ENCODE measurements at regions not wholly inside any gene's neighbourhood (a gene's known extent, or its start where the extent isn't known, plus 50 kb on each side); places are given as distances from the start of the nearest gene placed in this dataset.
"Not testable (repeated sequence)": the region's sequence is repeated elsewhere in the genome, so short reads cannot be mapped to it uniquely, and the experiment has no call there.

DNA sequence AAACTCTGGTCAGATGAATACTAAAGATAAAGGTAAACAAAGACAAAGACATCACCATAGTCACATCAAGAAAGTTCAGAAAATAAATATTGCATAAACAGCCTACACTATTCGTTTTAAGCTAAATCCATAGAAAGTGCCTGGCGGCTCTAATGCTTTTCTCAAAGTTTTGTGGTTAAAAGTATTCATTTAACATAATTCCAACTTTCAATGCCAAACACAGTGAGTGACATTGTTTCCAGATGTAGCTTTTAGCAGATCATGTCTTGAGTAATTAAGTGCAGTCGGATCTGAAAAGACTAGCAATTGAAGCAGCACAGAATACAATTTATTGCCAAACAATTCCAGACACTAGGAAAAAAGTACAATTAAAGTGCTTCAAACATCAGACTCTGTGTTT, 287.1 kb upstream of the ADGRL3 start:
- DNase-seq, result peak; percentile 60

DNA sequence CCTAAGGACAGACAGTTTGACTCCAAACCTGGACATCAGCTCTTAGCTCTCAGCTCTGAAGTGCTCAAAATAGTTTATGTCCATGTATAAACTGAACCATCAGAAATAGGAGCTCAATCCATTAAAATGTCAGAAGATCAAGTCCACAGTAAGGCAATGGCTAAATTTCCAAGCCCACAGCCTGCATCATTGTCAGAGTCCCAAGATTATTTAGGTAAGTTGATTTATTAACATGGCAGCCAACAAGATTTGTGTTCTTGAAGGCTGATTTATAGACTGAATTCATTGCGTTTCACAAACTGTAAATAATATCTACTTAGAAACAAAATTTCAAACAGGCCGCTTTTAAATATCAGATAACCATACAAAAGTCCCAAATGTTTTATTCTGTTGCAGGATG, 286.5 kb upstream of the ADGRL3 start:
- no peak for DNase-seq

- DNase-seq, result not testable (repeated sequence)
Measured at GRCh38 chr4:60921735-60922134, 278.4 kb upstream of the ADGRL3 start.

- DNase-seq, result no peak
Measured at GRCh38 chr4:60923075-60923474, 277.1 kb upstream of the ADGRL3 start.

DNA sequence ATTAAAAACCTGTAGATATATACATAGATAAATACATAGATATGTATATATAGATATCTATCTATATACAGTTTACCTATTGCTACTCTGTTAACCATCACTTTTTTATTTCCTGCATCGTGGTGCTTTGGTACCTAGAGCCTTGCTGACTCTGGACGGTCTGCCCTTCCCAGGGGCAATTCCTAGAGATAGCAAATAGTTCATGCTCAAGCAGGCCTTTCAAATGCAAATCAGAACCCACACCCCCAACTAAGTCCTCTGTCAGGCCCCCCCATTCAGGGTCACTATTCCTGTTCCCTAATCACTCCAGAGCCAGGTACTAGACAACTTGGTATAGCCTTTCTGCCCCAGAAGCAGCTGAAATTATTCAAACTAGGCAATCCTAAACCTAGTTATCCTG, 273.5 kb upstream of the ADGRL3 start:
- no peak for DNase-seq

DNA sequence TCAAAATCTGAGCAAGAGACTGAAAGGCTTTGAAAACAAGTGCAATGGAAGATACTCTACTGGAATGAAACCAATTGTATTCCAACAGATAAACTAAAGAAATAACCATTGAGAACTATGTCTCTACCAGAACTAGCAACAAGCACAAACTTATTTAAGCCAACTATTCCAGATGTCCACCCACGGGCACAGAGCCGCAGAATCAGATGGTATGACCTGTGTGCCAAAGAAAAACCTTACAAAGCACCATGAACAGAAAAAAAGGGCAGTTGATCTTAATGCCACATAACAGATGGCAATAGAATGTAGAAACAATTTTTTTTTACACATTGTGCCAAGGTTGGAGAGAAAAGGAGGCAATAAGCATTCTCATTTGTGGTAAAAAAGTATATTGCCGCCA, 269.3 kb upstream of the ADGRL3 start:
- no peak for DNase-seq

GRCh38 chr4:60934566-60935295, 265.4 kb upstream of the ADGRL3 start:
- peak; percentile 4 for DNase-seq

- no peak for DNase-seq
Measured at GRCh38 chr4:60938181-60938580, 261.9 kb upstream of the ADGRL3 start.

- no peak for DNase-seq
Measured at GRCh38 chr4:60938621-60939020, 261.5 kb upstream of the ADGRL3 start.

GRCh38 chr4:60944060-60944459, 256.1 kb upstream of the ADGRL3 start:
- no peak for DNase-seq

- DNase-seq, result no peak
Measured at GRCh38 chr4:60945641-60946040, 254.5 kb upstream of the ADGRL3 start.

DNA sequence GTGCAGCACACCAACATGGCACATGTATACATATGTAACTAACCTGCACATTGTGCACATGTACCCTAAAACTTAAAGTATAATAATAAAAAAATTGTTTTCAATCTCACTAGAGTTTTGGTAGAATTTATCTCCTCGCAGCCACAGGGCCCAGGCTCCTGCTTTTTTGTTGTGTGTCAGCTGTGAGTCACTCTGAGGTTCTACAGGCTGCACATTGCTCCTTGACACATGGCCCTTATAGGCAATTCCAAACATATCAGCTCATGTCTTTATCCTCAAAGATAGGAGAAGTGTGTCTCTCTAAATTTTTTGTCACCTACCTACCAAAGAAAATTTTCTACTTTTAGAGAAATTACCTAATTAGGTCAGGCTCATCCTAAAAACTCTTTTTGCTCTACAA, 252.1 kb upstream of the ADGRL3 start:
- peak; percentile 35 for DNase-seq

- DNase-seq, result no peak
Measured at GRCh38 chr4:60952921-60953320, 247.2 kb upstream of the ADGRL3 start.

DNA sequence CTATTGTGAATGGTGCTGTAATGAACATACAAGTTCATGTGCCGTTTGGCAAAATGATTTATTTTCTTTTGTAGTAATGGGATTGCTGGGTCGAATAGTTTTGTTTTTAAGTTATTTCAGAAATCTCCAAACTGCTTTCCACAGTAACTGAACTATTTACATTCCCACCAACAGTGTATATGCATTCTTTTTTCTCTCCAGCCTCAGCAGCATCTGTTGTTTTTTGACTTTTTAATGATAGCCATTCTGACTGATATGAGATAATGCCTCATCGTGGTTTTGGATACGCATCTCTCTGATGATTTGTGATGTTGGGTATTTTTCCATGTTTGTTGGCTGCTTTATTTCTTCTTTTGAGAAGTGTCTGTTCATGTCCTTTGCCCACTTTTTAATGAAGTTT, 246.3 kb upstream of the ADGRL3 start:
- peak; percentile 47 for DNase-seq

DNA sequence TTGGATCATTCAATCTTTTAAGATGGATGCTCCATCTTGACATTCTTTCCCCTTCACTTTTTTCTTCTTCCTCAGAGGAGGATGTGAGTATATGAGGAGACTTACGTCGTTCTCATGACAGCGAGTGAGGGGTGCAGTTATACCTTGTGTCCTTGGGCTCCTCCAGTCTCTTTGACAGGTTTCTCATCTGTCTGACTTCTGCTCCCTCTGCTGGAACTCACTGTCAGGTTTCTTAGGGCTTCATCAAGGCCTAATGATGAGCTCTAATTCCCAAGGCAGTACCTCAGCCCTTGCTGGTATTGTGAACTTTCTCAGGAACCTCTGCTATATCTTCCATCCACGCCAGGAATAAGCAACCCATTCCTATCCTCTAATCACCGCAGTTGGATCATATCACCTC, 237.8 kb upstream of the ADGRL3 start:
- DNase-seq, result no peak

DNA sequence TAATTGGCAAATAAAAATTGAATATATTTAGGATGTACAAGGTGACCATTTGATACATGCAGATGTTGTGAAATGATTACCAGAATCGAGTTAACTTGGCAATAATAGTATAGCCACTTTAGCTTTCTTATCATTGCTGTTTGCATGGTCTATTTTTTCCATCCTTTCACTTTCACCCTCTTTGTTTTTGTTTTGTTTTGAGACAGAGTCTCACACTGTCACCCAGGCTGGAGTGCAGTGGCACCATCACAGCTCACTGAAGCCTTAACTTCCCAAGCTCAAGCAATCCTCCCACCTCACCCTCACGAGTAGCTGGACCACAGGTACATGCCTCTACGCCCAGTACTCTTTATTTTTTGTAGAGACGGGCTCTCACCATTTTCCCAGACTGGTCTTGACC, 218.6 kb upstream of the ADGRL3 start:
- no peak for DNase-seq

DNA sequence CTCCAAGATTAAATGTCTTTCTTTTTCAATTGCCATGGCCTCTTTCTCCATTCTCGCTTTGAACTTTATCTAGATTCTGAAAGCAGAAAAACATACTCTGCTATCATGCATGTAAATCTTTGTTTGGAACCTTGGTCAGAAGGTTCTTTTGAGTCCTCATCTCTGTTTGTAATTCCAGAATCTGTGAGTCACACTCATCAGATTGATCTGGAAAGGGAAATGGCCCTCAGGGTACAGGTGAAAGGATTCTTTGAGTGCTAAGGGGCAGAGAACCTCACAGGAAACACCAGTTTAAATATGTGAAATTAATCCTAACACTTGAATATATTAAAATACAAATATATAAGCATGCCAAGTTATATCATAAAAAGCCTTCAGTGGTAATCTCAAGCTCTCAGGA, 211.0 kb upstream of the ADGRL3 start:
- no peak for DNase-seq

DNA sequence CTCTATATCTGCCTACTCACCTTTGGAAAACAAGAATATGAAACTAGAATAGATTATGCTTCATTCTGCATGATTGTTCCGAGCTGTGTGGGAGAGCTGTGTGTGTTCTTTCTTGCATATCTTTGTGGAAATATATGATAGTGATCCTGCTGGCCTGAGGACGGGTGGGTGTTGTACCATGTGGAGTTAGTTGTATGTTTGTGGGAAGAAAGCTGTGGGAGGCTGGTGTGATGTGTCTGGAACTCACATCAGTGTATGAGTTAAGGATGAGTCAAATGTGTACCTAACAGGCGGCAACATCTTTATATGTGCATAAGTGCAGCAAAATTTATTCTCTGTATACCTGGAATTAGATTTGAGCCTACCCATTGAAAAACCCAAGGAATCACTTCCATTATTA, 208.1 kb upstream of the ADGRL3 start:
- peak; percentile 11 for DNase-seq

DNA sequence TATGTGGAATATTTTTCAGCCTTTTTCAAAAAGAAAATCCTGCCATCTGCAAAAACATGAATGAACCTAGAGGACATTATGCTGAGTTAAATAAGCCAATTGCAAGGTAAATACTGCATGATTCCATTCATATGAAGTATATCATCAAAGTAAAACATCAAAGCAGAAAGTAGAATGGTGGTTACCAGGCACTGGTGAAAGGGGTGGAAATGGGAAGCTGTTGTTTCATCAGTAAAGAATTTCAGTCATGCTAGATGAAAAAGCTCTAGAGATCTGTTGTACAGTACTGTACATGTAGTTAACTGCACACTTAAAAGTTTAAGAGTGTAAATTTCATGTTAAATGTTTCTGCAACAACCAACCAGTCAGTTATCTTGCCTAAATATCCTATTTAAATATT, 196.8 kb upstream of the ADGRL3 start:
- DNase-seq, result peak; percentile 1

GRCh38 chr4:61004651-61005170, 195.4 kb upstream of the ADGRL3 start:
- no peak for DNase-seq

GRCh38 chr4:61011051-61011450, 189.1 kb upstream of the ADGRL3 start:
- DNase-seq, result peak; percentile 15

GRCh38 chr4:61011936-61012335, 188.2 kb upstream of the ADGRL3 start:
- not testable (repeated sequence) for DNase-seq

GRCh38 chr4:61024610-61025009, 175.5 kb upstream of the ADGRL3 start:
- no peak for DNase-seq

GRCh38 chr4:61027939-61028338, 172.2 kb upstream of the ADGRL3 start:
- no peak for DNase-seq
